ENCODE measurements at regions not wholly inside any gene's neighbourhood (a gene's known extent, or its start where the extent isn't known, plus 50 kb on each side); places are given as distances from the start of the nearest gene placed in this dataset.

- H3K4me3 ChIP-seq (ENCODE audit: low read depth, low read length) = no peak overlapping the region
- DNase-seq (ENCODE audit: low read depth) = peak; percentile 40
- no peak for TF ChIP-seq CTCF (conservative IDR thresholded peaks at IDR 0.05; ENCODE audit: low read depth, low read length)
These were observed 77.2 kb upstream of the HS6ST1 start for GRCh38 chr2:128395640-128396499.

GRCh38 chr2:128396500-128396891 lies 77.8 kb upstream of the HS6ST1 start:
- no peak for DNase-seq (ENCODE audit: low read depth)
- no peak for TF ChIP-seq CTCF (conservative IDR thresholded peaks at IDR 0.05; ENCODE audit: low read depth, low read length)
- H3K4me3 ChIP-seq (ENCODE audit: low read depth, low read length) = no peak overlapping the region

GRCh38 chr2:128396946-128397345 lies 78.3 kb upstream of the HS6ST1 start:
- no peak for DNase-seq (ENCODE audit: low read depth)
- no peak for TF ChIP-seq CTCF (conservative IDR thresholded peaks at IDR 0.05; ENCODE audit: low read depth, low read length)
- no peak overlapping the region for H3K4me3 ChIP-seq (ENCODE audit: low read depth, low read length)

GRCh38 chr2:128399256-128399655 lies 80.6 kb upstream of the HS6ST1 start:
- no peak for TF ChIP-seq CTCF (conservative IDR thresholded peaks at IDR 0.05; ENCODE audit: low read depth, low read length)
- no peak for DNase-seq (ENCODE audit: low read depth)
- no peak overlapping the region for H3K4me3 ChIP-seq (ENCODE audit: low read depth, low read length)

- DNase-seq (ENCODE audit: low read depth) = no peak
- no peak for TF ChIP-seq CTCF (conservative IDR thresholded peaks at IDR 0.05; ENCODE audit: low read depth, low read length)
- no peak overlapping the region for H3K4me3 ChIP-seq (ENCODE audit: low read depth, low read length)
These were observed 81.1 kb upstream of the HS6ST1 start for GRCh38 chr2:128399690-128400291.

- H3K4me3 ChIP-seq (ENCODE audit: low read depth, low read length) = no peak overlapping the region
- DNase-seq (ENCODE audit: low read depth) = no peak
- no peak for TF ChIP-seq CTCF (conservative IDR thresholded peaks at IDR 0.05; ENCODE audit: low read depth, low read length)
These were observed 83.0 kb upstream of the HS6ST1 start for GRCh38 chr2:128401680-128402079.
